ENCODE measurements at regions not wholly inside any gene's neighbourhood (a gene's known extent, or its start where the extent isn't known, plus 50 kb on each side); places are given as distances from the start of the nearest gene placed in this dataset.

DNA sequence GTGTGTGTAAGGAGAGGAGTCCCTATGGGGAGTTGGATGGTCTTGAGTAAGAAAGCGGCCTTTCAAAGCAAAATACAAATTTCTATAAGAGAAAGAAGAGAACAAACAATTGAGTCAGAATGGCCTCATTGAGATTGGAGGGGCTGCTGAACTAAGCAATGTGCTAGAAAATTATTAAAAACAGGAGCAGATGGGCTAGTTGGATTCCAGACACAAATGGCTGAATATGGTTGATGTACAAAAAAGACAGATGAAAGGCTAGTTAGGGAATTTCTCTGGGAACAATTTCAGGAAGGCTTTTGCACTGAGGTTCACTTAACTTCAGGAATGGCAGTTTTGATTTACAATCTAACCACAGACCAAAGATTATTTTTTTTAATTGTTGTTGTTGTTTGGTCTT lies 1806.8 kb upstream of the TENM3 start:
- no peak for TF ChIP-seq POLR2A (IDR thresholded peaks at IDR 0.05)
- TF ChIP-seq, protein P1, sequence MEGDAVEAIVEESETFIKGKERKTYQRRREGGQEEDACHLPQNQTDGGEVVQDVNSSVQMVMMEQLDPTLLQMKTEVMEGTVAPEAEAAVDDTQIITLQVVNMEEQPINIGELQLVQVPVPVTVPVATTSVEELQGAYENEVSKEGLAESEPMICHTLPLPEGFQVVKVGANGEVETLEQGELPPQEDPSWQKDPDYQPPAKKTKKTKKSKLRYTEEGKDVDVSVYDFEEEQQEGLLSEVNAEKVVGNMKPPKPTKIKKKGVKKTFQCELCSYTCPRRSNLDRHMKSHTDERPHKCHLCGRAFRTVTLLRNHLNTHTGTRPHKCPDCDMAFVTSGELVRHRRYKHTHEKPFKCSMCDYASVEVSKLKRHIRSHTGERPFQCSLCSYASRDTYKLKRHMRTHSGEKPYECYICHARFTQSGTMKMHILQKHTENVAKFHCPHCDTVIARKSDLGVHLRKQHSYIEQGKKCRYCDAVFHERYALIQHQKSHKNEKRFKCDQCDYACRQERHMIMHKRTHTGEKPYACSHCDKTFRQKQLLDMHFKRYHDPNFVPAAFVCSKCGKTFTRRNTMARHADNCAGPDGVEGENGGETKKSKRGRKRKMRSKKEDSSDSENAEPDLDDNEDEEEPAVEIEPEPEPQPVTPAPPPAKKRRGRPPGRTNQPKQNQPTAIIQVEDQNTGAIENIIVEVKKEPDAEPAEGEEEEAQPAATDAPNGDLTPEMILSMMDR (IDR thresholded peaks at IDR 0.05 in 4 of 5, conservative IDR thresholded peaks at IDR 0.05 in 1 of 5) = no peak

Data from gastrocnemius medialis (tissue), 4 donors.